NAMALWA (cell line): ENCODE measurements at regions not wholly inside any gene's neighbourhood (a gene's known extent, or its start where the extent isn't known, plus 50 kb on each side); places are given as distances from the start of the nearest gene placed in this dataset.

Source experiments
- DNase-seq: peaks from one replicate; pipeline ENCODE4 v3.0.0-alpha.2; 2015; ENCODE audit warnings: low spot score

- DNase-seq = peak; percentile 89
These were observed 53.7 kb upstream of the KDM4C start for GRCh38 chr9:6703898-6704639.

DNA sequence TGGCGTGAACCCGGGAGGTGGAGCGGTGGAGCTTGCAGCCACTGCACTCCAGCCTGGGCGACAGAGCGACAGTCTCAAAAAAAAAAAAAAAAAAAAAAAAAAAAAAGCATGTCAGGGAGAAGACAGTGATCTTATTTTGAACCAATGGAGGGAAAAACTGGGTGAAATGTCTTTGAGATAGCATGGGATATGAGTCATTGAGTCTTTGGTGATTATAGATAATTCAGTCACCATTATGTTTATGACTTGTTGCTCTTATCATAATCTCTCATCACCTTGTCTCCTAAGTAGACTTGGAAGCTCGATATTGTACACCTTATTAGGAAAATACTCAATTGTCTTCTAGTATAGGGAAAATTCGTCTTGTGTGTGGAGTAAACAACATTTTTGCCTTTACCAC, 55.1 kb upstream of the KDM4C start:
- no peak for DNase-seq

DNA sequence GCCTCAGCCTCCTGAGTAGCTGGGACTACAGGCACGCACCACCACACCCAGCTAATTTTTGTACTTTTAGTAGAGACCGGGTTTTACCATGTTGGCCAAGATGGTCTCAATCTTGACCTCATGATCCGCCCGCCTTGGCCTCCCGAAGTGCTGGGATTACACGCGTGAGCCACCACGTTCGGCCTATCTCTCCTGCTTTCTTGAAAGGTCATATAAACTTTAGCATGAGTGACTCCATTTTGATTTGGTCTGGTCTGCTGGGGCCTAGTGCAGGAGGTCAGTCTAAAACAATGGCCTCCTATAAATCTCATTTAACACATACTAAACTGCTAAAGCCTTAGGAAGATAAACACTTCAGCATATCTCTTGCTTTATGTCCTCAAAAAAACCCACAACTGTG, 50.6 kb upstream of the GLDC start:
- DNase-seq = no peak

GRCh38 chr9:6695121-6695814, 49.7 kb upstream of the GLDC start:
- no peak for DNase-seq
